ENCODE measurements at regions not wholly inside any gene's neighbourhood (a gene's known extent, or its start where the extent isn't known, plus 50 kb on each side); places are given as distances from the start of the nearest gene placed in this dataset.

- no peak for TF ChIP-seq RAD21 (conservative IDR thresholded peaks at IDR 0.05)
- no peak for TF ChIP-seq CTCF (IDR thresholded peaks at IDR 0.05; ENCODE audit: poor library complexity, severe bottlenecking)
- TF ChIP-seq SMC3 (conservative IDR thresholded peaks at IDR 0.05; ENCODE audit: poor library complexity) = no peak
- no peak for TF ChIP-seq EZH2 (IDR thresholded peaks at IDR 0.05; ENCODE audit: borderline replicate concordance, insufficient read depth, low read length, poor library complexity, severe bottlenecking)
- no peak for TF ChIP-seq EP300 (conservative IDR thresholded peaks at IDR 0.05; ENCODE audit: poor library complexity, severe bottlenecking)
These were observed 1113.7 kb downstream of the CDH11 start for GRCh38 chr16:64008131-64008530.
